Tibial nerve (tissue), 4 donors: ENCODE measurements at regions not wholly inside any gene's neighbourhood (a gene's known extent, or its start where the extent isn't known, plus 50 kb on each side); places are given as distances from the start of the nearest gene placed in this dataset.

Source experiments
- EP300 ChIP-seq, 2 donors: sonication (generic); formaldehyde crosslinking; IDR thresholded peaks; one replicate each; pipeline ENCODE4 v1.6.1; 2017; ENCODE audit warnings: antibody characterized with exemption in 2 of 2, mild to moderate bottlenecking in 1 of 2
- POLR2A ChIP-seq, 2 donors: fragments of 450-650 bp; IDR thresholded peaks; one replicate each; pipeline ENCODE4 v1.6.1; 2017; ENCODE audit warnings: antibody characterized with exemption in 2 of 2, mild to moderate bottlenecking in 2 of 2, moderate library complexity in 2 of 2
- TF ChIP-seq, protein P1 (sequence below), 5 experiments: fragments of 200-600 bp in 3 of 5; fragments of 450-650 bp in 2 of 5; sonication (generic) in 3 of 5; IDR thresholded peaks; one replicate each; pipeline ENCODE4 v1.5.1; 2016 to 2019; ENCODE audit warnings: antibody characterized with exemption in 5 of 5, mild to moderate bottlenecking in 3 of 5, moderate library complexity in 2 of 5

DNA sequence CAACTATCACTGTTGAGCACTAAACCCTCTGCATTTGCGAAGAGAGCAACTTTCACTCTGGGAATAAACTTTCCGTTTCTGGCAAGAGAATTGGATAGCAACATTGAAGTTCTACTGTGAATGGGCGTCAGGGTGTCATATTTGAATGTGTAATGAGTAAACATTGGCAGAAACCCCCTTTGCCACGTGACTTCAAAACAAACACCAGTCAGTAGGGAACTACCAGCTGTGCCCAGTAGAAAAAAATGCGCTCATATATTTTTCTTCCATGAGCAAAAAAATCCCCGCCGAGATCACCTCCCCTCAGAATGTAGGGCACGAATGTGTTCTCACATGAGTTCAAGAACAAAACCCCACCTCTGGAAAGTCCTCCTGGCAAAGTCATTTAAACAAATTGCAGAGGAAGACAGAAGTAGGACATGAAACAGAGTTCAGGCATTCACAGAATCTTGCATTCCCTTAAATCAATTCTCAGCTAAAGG is 80.6 kb downstream of the BTG1 start:
- TF ChIP-seq, protein P1, sequence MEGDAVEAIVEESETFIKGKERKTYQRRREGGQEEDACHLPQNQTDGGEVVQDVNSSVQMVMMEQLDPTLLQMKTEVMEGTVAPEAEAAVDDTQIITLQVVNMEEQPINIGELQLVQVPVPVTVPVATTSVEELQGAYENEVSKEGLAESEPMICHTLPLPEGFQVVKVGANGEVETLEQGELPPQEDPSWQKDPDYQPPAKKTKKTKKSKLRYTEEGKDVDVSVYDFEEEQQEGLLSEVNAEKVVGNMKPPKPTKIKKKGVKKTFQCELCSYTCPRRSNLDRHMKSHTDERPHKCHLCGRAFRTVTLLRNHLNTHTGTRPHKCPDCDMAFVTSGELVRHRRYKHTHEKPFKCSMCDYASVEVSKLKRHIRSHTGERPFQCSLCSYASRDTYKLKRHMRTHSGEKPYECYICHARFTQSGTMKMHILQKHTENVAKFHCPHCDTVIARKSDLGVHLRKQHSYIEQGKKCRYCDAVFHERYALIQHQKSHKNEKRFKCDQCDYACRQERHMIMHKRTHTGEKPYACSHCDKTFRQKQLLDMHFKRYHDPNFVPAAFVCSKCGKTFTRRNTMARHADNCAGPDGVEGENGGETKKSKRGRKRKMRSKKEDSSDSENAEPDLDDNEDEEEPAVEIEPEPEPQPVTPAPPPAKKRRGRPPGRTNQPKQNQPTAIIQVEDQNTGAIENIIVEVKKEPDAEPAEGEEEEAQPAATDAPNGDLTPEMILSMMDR (IDR thresholded peaks at IDR 0.05) = no peak
- TF ChIP-seq POLR2A (IDR thresholded peaks at IDR 0.05) (no peak), EP300 (IDR thresholded peaks at IDR 0.05) (no peak)
